ENCODE measurements at regions not wholly inside any gene's neighbourhood (a gene's known extent, or its start where the extent isn't known, plus 50 kb on each side); places are given as distances from the start of the nearest gene placed in this dataset.

DNA sequence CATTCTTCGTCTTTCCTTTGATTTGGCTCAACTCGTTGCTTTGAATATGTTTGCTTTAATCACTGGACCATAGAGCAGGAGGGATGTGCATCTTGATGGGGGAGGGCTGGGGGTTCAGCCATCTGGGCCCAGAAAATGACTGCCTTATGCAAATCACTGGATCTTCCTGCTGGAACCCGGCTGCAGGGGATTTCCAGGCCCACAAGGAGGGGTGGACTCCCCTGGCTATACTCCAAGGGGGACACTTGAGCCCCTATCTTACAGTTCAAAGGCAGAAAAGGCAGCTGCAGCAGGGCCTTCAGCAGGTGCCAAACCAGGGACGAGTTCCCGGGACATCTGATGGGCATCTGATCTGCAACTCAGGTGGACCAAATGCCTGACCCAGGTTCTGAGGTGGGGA, 122.5 kb downstream of the DICER1 start:
- no peak for DNase-seq

DNA sequence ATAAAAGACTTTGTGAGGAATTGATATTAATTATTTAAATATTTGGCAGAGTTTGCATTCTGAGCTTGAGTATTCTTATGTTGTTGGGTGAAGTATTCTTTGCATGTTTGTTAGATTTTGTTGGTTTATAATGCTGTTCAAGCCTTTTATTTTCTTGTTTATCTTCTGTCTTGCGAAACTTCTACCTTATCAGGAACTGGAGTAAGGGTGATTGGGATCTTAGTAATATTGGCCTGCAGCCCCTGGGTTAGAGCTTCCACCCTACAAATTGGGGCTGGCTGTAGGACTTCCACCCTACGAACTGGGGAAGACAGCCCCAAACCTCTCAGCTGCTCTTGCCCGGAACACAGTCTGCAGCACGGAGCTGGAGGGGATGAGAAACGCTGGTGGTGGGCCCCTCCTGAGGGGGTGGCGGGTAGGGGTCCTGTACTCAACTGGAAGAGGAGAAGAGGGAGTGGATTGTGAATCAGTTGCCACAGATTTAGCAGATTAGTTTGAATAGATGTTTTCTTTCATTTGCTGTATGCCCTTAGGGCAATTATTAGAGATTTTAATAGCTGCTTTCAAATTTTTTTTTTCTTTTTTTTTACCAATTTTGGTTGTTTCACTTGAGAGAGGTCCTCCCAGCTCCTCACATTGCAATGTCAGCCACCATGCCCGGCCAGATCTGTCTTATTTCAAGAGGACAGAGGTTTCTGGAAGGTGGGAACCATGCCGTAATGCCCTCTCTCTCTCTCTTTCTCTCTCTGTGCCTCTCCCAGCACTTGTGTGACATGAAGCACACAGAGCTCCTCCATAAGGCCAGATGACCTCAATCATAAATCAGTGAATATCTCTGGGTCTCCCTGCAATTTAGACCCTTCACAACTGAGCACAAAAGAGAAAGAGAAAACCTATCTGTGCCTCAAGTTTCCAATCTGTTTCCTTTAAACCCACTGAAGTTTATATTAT, 123.4 kb downstream of the DICER1 start:
- DNase-seq = no peak

DNA sequence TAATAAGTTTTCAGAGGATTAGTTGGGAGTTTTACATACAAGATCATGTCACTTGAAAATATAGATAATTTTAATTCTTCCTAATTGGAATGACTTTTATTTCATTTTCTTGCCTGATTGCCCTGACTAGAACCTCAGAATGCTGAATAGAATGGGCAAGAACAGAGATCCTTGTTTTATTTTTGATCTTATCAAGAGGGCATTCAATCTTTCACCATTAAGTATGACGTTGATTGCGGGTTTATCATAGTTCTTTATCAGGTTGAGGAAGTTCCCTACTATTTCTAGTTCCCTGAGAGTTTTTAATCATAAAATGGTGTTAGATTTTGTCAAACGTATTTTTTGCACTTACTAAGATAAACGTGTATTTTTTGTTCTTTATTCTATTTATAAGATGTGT, 124.3 kb downstream of the DICER1 start:
- no peak for DNase-seq

DNA sequence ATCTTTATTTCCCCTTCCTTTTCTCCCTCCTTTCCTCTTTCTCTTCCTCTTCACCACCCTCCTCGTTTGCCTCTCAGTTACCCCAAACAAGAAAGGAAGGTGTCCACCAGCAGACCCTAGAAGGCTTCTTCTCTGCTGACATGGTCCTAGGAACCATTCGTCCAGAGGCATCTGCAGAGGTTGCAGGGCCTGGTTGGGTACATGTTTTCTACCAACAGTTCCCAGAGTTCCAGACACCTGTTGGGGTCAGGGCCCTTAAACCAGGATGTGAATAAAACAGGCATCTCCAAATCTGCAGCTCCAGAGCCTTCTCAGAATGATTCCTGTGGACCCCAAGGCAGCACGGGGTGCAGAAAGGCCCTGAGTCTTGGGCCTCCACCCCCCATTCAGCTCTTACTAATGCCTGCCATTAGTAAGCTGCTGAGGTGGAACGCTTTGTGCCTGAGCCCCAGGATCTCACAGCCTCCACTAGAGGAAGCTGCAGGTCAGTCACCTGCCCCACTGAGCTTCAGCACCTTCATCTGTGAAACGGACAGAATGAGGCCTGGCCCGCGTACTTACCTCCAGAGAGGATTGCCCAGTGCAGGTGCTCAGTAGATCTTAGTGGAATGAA, 130.4 kb downstream of the DICER1 start:
- DNase-seq = peak; percentile 41

DNA sequence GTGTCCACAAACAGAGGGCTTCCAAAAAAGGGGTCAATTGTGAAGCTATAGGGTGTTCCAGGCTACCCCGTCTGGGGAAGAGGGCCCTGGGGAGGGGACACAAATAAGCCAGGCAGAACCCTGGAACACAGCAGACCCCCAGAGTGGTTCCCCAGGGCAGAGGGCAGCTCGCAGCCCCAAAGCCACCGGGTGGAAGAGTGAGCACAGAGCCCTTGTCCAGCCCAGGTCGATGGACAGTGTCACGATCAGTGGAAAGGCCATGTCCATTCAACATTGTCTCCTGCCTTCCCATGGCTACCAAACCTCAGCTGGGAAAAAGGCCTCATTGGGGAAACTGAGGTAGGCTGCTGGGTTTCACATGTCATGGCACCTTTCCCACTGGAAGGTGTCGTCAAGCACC, 131.4 kb downstream of the DICER1 start:
- no peak for DNase-seq

DNA sequence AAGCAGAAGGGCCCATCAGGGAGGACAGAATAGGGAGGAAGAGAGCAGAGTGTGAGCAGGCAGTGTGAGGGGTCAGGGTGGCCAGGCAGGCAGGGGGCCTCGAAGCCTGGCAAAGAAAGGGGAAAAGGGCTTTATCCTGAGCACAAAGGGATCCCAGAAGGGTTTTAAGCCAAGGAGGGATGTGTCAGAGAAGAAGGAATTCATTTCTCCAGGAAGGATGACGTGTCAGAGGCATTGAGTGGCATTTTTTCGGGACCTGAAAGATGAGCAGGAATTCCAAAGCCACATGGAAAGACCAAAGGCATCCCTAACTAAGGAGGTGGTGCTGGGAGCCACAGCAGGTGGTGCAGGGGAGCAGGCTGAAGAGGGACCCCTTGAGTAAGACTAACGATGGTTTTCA, 132.1 kb downstream of the DICER1 start:
- no peak for DNase-seq

DNA sequence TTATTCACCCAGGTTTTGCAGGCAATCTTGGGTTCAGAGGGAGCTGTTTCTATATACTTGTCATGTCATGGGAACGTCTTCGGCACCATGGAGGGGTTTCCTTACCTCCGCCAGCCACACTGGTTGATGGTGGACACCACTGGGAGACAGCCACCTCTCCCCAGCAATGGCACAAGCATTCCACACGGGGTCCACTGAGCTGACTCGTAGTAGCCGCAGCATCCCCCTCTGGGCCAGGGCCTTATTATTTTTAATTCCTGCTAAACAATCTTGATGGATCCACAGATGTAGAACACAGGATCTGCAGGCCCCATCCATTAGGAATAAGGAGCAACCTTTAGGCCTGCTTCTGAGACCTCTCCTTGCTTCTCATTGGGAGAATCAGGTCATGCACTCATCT, 132.9 kb downstream of the DICER1 start:
- DNase-seq = no peak

DNA sequence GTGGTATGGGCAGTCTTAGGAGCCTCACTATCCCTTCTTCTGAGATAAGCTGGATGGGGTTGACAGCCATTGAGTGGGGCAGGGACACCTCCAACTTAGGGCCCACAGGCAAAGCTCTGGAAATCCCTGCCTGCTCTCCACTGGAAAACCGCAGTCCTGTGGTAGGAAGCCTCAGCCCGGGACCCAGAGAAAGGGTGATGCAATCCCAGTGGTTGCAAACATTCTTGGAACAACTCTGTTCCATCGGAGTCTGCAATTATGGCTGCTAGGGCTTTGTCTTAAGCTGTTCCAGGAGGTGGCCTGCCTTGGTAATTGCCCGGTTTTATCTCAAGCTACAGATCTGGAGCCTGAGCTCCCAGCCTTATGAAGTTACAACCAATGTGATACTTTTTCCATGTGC, 133.4 kb downstream of the DICER1 start:
- DNase-seq = no peak

DNA sequence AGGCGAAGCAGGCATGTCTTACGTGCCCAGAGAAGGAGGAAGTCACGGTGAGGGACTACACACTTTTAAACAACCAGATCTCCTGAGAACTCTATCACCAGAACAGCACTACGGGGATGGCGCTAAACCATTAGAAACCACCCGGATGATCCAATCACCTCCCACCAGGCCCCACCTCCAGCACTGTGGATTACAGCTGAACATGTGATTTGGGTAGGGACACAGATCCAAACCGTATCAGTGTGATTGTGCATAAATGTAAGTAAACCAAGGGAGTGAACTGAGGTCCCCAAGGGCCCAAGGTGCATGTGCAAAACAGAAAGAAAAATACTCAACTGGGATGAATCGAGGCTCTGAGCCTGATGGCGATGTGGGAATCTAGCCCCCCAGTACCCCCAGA, 134.2 kb downstream of the DICER1 start:
- no peak for DNase-seq

DNA sequence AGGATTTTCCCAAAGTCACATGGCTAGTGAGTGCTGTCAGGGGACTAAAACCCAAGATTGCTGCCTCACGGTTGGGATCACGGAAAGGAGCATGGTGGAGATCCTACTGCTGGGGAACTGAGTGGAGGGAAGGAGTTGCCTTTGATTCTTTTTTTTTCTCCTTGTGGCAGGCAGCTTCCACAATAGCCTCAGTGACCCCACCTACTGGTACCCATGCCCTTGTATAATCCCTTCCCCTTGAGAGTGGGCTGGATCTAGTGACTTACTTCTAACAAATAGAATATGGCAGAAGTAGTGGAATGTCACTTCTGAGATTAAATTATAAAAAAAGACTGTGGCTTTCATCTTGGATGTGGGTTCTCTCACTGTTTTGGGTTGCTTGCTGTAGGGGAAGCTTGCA, 135.7 kb downstream of the DICER1 start:
- no peak for DNase-seq

DNA sequence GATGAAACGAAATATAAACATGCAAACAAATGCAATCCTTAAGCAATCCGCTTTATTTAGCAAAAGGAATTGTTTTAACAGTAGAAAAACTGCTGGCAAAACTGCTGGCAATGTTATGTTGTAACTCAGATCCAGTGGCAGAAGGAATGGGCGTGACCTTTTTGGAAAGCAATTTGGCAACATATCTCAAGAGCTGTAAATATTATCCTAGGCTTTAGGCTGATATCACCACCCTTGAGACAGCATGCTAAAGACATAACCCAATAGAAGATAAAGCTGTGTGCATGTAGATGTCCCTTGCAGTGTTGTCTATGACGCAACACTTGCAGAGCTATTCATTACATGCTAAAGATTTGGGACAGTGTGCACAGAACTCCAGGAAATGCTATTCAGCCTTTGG, 138.5 kb downstream of the DICER1 start:
- no peak for DNase-seq

DNA sequence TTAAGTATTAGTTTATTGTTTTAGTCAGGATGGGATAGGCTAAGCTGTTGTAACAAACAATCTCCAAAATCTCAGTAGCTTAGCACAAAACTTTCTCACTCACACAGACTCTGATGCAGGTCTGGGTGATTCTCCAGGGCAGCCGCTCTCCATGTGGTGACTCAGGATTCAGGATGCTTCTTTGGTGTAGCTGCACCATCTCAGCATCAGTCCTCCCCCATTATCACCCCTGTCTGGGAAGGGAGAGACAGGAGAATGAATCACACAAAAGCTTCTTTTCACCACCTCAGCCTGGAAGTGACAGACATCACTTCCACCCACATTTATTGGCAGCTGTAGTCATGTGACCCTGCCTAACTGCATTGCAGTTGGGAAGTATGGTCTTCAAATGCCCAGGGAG, 142.3 kb downstream of the DICER1 start:
- DNase-seq = no peak

DNA sequence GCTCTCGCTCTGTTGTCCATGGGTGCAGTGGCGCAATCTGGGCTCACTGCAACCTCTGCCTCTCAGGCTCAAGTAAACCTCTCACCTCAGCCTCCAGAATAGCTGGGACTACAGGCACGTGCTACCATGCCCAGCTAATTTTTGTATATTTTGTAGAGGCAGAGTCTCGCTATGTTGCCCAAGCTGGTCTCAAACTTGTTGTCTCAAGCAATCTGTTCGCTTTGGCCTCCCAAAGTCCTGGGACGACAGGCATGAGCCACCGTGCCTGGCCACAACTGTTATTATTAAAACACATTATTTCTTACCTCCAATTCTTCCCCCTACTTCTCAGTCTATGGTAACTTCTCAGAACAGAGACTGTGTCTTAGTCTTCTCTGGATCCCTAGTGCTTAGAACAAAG, 143.3 kb downstream of the DICER1 start:
- no peak for DNase-seq

DNA sequence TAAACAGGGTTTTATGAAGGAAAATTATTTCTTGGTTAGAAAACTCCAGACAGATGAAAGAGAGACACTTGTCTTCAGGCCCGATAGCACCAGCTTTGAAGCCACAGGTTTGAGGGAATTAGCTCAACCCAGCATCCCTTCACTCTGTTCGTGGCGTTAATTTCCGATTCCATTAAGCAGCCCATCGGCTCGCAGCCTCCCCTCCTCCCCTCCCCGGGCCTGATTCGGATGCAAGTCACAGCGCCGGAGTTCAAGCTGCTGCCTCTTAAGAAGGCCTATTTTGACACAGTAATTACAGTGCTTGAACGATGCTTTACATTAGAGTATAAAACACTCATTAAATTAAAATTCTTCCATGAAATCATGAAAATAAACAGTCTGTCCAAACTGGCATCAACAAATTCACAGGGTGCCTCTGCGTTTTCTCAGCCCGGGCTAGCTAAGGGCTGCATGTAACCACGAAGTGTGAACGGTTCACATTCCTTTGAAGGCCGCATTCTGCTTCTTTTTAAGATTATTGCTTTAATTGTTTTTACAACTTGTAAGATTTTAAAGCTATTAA, 145.8 kb downstream of the DICER1 start:
- no peak for DNase-seq

DNA sequence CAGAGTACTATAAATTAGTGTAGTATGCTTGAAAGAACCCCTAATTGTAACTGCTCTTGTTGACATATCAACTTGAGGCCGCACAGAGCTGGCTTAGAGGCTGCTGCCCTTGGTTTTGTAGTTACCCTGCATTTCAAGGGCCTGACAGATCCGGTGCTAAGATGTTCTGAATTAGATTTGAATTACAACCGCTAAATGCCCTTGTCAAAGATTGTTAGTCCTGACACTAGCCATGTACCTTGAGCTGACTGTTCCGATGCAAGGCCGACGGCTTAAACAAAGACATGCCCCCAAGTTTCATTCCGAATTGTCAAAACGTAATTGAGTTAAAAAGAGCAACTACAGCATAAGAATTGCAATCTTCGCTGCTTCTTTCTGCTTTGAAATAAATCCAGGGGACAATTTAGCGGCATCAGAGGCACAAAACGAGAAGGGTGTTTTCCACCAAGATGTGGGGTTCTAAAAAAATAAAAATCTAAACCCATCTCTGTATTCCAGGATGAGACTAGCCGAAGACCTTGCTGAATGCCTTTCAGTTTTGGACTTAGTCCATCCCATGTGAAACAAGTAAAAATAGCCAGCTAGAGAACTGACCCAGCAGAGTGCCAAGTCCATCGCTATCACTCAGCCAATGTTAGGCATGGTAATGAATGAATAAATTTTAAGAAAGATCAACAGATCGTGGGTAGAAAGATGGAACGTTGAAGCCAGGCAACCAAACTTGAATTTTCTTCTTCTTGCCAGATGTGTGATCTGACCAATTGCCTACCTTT, 148.7 kb downstream of the DICER1 start:
- no peak for DNase-seq

DNA sequence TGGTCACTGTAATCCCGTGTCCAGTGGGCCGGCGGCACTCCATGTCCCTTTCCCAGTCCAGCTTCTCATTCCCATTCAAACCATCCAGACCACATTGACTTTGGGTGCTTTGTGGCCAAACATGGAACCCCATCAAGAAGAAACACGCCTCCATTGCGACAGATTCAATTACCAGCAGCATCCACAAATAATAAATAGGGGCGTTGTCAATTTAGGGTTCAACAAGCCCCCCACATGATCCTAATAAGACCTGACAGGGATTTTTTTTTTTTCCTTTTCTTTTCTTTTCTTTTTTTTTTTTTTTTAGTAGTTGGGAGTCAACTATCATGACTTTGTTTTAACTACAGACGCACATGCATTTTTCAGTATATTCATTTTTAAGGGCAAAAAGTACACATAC, 149.4 kb downstream of the DICER1 start:
- DNase-seq = no peak

DNA sequence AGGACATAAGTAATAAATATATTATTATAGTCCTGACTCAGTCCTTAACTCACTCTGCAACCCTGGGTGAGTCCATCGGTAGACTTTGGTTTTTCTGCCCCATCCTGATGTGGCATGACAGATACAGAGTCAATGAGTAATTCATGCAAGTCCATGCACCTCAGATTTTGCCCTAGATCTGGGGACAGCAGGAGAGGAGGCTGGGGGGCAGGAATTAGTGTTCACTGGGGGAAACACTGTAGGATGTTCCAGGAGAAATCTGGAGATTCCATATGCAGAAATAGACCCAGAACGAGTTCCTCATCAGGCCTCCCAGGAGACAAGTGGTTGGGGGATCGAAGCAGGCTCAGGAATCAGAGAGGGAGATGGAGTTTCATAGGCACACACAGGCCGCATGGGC, 150.8 kb downstream of the DICER1 start:
- no peak for DNase-seq

DNA sequence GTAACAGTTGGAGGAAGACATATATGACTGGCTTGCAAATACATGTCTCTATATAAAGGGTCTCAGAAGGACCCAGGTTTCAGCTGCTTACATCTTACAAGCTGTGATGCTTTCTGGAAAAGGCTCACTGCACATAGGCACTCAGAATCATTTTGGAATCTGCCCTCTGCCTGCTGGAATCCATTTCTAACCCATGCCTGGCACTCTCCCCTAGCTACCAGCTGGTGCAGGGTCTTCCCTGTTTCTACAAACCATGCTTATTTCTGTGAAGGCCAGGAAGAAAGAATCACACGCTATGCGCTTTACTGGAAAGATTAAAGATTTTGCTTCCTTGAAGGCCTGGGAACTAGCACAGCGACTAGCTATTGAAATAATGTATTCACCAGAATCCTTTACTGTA, 151.3 kb downstream of the DICER1 start:
- no peak for DNase-seq

DNA sequence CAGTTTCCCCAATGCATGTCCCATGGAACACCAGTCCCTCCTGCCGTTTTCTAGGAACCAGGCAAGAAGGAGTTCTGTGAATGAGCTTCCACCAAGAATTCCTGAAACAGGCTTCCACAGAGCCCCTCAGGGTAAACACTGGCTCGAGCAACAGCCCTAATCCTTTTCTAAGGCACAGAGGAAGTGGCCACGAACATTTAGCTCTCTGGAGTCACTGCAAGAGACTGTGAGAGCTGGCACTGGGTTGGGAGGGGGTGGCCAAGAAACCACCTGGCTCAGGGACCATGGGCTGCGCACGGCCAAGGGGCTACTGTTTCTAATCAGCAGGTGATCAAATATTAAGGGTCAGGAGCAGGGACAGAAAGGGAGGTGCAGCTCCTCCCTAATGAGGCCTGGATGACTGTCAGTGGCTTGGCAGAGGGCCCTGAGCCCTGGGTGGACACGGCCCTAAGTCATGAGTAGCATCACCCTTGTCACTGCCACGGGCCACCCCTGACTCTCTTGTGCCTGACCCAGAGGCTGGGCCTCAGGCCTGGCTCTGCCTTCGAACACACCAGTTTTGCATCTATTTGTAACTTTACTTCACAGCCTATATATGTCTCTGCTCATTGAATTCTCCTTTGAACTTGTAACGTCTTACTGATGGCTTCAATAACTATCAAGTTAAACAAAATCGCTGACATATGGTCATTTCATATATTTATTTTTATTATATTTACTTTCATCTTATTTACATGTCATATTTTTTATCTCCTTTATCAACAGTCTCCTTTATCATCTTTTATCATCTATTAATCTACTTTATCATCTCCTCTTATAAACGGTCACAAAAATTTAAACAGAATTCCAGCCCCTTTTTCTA, 154.0 kb downstream of the DICER1 start:
- DNase-seq = no peak

DNA sequence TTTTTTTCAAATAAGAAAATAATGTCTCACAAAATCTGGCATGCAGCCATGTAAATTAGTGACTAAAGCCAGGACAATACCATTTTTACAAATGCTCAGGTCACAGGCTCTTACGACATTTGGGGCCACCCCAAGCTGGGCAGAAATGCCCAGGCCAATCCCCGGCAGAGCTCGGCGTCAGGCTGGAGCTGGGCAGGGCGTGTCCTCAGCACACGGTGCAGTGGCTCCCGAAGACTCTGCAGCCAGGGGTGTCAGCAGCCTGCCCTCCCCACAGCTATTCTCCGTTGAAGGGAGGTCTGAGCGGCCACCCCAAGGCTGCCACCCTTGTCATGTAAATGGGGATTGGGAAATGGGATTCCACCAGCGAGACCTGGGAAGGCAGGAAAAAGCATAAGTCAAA, 158.6 kb downstream of the DICER1 start:
- DNase-seq = no peak

DNA sequence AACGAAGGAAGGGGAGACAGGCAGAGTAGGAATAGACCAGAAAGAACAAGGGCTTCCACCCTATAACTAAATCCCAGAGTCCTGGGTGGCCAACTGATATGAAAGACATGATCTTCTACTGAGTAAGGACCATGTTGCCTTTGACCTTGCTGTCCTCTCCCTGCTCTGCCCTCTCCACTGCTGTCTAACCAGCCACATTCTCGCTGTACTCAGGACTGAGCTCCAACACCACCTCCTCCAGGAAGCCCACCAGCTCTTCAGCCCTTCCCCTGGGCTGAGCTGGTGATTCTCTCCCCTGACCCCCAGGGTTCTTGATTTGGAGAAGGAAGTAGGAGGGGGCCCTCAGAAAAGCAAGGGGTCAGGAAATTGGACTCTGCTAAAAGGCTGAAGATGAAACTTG, 159.2 kb downstream of the DICER1 start:
- no peak for DNase-seq

DNA sequence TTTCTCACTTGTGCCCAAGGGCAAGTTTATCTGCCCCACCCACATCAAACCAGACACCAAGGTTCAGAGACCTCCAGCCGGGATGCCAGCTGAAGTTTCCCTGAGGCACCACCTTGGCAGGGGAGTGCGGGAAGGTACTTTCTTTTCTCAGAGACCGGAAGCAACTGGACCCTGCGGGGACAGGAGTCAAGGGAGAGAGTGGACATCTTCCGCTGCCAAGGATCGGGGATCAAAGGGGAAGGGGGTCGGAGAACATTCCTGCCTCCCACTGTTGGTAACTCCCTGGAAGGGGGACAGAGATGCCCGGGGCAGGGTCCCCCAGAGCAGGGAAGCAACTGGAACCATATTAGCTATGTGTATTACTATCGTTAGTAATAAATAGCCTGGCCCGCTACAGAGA, 161.8 kb downstream of the DICER1 start:
- DNase-seq = no peak

DNA sequence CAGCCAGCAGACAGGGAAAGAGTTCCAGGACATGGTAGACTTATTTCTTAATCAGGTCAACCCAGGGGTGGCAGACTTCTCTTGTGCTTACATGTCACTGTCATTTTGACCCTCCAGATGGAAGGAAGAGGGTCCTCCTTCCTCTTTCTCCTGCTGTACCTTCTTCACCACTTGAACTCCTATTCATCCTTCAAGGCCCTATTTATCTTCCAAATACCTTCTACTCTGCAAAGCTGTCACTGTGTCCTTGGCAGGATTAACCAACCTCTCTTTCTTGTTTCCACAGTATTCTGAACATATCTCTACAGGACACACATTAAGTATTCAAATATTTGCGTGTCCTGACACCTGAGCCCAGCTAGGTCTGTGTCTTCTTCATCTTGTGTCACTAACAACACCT, 163.1 kb downstream of the DICER1 start:
- no peak for DNase-seq
